OCI-LY3 (cell line): ENCODE measurements at regions not wholly inside any gene's neighbourhood (a gene's known extent, or its start where the extent isn't known, plus 50 kb on each side); places are given as distances from the start of the nearest gene placed in this dataset.

Experiments
- EZH2phosphoT487 ChIP-seq: fragments of 200-600 bp; shearing (Covaris generic); IDR thresholded peaks from 2 replicates; pipeline ENCODE4 v1.6.1; 2018; ENCODE audit warnings: antibody characterized with exemption, mixed run types, low read depth
- TF ChIP-seq, protein P1 (sequence below): fragments of 200-600, 300-600 bp; sonication (generic); IDR thresholded peaks from 2 replicates; pipeline ENCODE4 v1.5.1; 2014; ENCODE audit warnings: antibody characterized with exemption, low read length, low read depth

DNA sequence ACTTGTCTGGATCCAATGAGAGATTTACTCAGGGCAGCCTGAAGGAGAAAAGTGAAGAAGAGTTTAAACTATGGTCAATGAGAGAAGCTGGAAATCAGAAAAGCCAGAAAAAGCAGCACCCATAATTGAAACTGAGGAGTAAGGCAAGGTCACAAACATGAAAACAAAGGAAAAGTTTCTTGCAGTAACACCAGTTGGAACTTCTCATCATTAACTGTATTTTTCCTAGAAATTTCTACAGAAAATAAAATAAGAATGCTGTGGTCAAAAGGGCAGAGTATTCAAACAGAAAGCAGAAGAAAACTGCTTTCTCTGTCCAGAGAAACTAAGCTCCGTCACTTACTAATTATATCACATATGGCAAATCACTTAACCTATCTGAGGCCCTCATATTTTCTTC is 102.2 kb downstream of the OR13H1 start:
- TF ChIP-seq, protein P1, sequence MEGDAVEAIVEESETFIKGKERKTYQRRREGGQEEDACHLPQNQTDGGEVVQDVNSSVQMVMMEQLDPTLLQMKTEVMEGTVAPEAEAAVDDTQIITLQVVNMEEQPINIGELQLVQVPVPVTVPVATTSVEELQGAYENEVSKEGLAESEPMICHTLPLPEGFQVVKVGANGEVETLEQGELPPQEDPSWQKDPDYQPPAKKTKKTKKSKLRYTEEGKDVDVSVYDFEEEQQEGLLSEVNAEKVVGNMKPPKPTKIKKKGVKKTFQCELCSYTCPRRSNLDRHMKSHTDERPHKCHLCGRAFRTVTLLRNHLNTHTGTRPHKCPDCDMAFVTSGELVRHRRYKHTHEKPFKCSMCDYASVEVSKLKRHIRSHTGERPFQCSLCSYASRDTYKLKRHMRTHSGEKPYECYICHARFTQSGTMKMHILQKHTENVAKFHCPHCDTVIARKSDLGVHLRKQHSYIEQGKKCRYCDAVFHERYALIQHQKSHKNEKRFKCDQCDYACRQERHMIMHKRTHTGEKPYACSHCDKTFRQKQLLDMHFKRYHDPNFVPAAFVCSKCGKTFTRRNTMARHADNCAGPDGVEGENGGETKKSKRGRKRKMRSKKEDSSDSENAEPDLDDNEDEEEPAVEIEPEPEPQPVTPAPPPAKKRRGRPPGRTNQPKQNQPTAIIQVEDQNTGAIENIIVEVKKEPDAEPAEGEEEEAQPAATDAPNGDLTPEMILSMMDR = no peak
- TF ChIP-seq EZH2phosphoT487 = no peak
